ENCODE measurements at regions not wholly inside any gene's neighbourhood (a gene's known extent, or its start where the extent isn't known, plus 50 kb on each side); places are given as distances from the start of the nearest gene placed in this dataset.

GRCh38 chr3:41102053-41102556, 97.2 kb upstream of the CTNNB1 start:
- DNase-seq (ENCODE audit: low read depth in 2 of 2): no peak

GRCh38 chr3:41102750-41103149, 96.6 kb upstream of the CTNNB1 start:
- no peak for DNase-seq (ENCODE audit: low read depth in 2 of 2)

DNA sequence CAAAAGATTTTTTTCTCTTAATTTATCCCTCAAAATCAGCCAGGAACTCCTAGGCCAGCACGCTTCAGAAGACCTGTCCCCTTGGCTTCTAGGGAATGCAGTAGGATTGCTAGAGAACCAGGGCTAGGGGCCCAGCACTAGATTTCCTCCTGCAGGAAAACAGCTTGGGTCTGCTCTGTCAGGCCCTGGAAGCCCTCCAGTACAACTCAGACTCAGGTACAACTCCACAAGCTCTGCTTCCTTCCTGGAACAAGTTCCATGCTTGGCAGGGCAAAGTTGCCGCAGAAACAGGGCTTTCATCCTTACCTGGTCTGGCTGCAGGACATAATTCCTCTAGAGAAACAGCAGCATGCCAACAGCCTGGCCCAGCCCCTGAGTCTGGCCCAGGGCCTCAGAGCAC, 96.1 kb upstream of the CTNNB1 start:
- DNase-seq (ENCODE audit: low read depth in 2 of 2): no peak

- DNase-seq (ENCODE audit: low read depth in 2 of 2): no peak
Observed at GRCh38 chr3:41104147-41104546, 95.2 kb upstream of the CTNNB1 start.

DNA sequence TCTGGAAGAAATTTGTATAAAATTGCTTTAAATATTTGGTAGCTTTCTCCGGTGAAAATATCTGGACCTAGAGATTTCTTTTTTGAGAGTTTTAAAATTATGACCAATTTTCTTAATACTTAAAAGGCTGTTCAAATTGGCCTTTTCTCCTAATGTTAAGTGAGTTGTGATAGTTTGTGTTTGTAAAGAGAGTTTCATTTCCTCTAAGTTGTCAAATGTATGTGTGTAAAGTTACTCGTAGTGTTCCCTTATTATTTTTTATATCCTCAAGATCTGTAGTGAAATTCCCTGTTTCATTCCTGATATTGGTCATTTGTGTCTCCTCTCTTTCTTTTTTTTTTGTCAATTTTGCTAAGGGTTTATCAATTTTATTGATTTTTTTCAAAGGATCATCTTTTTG, 92.6 kb upstream of the CTNNB1 start:
- DNase-seq (ENCODE audit: low read depth in 2 of 2): no peak

DNA sequence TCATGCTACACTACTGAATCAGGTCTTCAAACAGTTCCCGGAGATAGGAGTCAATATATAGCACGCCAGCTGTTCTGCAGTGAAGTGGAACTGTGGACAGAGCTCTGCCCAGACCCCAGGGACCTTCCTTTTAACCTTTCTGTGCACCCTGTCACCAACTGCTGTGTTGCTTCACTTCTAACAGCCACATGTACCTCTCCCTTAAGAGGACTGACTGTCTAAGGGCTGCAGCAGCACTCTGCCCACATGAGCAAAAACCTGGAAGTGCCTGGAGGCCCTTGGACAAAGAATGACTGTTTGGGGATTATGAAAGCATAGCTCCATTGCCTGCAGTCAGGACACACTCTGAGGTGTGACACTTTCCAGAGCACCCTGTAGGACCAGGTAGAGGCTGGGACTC, 88.3 kb upstream of the CTNNB1 start:
- DNase-seq (ENCODE audit: low read depth in 2 of 2): no peak

- no peak for DNase-seq (ENCODE audit: low read depth in 2 of 2)
Observed at GRCh38 chr3:41112466-41112865, 86.8 kb upstream of the CTNNB1 start.

DNA sequence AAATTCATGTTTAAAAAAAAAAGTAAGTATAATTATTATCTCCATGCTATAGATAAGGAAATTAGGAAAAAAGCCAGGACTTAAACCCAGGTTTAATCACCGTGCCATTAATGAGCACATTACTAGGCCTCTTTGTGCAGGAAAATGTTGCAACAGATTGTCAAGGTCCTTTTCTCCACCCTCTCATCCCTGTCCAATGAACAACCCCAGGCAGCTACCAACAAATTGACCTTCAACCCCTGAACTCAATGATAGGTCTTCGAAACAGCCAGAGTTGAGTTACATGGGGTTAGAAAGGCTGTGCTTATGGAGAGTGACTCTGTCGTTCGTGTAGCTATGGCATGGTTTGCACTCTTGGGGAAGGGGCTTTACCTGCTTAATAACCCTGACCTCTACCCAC, 84.2 kb upstream of the CTNNB1 start:
- no peak for DNase-seq (ENCODE audit: low read depth in 2 of 2)

- DNase-seq (ENCODE audit: low read depth in 2 of 2): no peak
Observed at GRCh38 chr3:41116851-41117250, 82.5 kb upstream of the CTNNB1 start.

DNA sequence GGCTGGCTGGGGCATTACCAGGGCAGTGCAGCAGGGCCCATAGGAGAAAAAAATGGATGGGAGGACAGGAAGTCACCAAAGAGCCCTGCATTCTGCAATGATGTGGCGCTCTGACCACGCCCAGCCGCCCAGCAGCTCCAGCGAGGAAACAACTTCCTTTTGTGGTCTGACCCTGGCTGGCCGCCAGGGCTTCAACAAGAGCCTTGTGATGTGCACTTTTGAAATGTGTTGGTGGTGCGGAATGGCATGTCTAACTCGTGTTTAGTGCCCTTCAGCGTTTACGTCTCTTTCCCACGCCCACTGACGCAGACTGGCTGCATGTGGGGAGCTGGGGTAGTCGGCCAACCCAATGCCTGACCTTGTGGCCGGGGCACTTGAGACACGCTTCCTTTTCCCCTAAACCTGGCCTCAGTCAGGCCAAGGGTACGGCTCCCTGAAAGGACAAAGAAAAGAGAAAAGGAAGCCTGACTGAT, 81.9 kb upstream of the CTNNB1 start:
- DNase-seq (ENCODE audit: low read depth in 2 of 2): peak; percentile 55 to 74

DNA sequence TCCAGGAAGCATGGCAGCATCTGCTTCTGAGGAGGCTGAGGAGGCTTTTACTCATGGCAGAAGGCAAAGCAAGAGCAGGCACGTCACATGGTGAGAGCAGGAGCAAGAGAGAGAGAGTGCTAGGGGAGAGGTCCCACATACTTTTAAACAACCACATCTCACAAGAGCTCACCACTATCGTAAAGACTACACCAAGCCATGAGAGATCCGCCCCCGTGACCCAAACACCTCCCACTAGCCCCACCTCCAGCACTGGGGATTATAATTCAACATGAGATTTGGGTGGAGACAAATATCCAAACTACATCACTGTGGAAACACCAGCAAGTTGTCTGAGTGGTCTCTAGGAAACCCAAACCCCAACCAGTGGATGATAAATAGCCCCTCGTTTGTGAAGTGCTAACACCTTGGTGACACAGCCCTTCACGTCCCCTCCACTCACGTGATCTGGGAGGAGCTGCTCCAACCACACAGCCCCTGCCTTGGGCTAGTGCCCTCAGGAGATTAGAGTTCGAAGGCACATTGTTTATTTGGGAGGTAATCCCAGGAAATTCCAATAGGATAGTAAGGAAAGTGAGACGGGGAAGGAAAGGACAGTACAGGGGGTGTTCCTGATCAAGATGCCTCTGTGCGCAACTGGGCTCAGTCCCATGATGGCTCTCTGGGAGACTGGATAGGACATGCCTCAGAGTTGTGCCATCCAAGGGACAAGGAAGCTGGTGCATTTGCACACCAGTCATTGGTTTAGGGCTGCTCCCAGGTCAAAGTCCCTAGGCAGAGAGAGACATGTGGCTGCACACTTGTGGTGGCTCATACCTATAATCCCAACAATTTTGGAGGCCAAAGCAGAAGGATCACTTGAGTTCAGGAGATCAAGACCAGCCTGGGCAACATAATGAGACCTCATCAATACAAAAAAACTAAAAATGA, 80.6 kb upstream of the CTNNB1 start:
- no peak for DNase-seq (ENCODE audit: low read depth in 2 of 2)

DNA sequence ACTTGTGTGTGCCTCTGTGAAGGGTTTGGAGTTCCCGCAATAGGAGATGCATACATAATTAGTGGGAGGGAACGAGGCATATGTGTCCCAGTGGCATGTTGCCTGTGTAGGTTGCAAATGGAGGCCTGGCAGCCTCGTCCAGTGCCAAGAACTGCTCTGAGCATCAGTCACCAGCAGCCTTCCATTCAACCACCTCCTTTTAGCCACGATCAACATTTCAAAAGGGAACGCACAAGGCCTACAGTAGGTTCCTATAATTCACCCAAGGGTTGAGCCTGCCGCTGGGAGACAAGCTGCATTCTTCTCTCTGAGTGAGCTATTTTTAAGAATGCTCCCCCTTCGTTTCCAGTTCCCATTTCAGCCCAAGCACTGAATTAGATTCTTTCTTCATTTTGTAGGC, 78.8 kb upstream of the CTNNB1 start:
- no peak for DNase-seq (ENCODE audit: low read depth in 2 of 2)

DNA sequence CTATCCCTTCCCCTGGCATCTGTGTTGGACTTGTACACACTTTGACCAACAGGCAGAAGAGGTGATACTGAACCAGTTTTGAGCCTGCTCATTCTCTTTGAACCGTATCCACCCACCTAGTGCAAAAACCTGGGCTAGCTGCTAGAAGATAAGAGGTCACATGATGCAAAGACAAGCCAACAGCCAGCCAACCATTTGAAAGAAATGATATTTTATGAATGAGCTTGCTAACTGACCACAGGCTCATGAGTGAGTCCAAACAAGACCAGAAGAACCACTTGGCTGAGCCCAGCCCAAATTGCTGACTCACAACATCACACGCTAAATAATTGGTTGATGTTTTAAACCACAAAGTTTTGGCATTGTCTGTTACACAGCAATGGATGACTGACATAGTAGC, 74.0 kb upstream of the CTNNB1 start:
- DNase-seq (ENCODE audit: low read depth in 2 of 2): no peak

- DNase-seq (ENCODE audit: low read depth in 2 of 2): no peak
Observed at GRCh38 chr3:41126472-41126871, 72.8 kb upstream of the CTNNB1 start.

DNA sequence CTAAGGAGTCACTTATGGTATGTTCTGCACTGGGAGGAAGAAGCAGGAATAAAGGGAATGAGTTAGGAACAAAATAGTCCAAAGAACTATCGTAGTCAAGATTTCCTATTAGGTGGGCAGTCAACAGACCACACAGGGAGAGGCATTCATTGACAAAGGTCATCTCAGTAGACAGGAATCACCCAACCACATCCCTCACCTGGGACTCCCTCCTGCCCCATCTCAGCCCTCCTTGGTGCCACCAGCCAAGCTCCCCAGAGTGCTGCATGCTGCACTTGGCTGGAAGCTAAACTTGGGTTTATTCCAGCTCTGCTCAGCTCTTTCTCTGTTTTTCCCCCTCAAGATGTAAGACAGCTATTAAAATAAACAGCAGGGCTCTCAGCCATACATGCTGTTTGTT, 72.3 kb upstream of the CTNNB1 start:
- DNase-seq (ENCODE audit: low read depth in 2 of 2): no peak

- DNase-seq (ENCODE audit: low read depth in 2 of 2): no peak
Observed at GRCh38 chr3:41127414-41127813, 71.9 kb upstream of the CTNNB1 start.

GRCh38 chr3:41129731-41130130, 69.6 kb upstream of the CTNNB1 start:
- DNase-seq (ENCODE audit: low read depth in 2 of 2): no peak

DNA sequence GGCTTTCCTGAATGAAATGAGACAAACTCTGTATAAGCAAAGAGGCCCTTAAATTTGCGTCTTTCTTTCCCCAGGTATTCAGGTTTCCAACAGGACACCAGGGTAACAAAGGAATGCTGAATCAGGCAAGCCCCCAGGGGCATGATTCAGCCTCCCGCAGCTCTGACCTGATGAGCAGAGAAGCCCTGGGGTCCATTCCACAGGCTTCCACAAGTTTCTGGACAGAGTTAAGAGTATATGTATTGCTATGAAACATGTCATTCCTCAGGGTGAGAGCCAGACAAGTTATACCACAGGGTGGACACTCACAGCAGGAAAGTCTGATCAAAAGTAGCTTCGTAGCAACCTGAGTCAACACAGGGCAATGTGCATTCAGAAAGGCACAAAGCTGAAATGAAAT, 68.1 kb upstream of the CTNNB1 start:
- DNase-seq (ENCODE audit: low read depth in 2 of 2): no peak

DNA sequence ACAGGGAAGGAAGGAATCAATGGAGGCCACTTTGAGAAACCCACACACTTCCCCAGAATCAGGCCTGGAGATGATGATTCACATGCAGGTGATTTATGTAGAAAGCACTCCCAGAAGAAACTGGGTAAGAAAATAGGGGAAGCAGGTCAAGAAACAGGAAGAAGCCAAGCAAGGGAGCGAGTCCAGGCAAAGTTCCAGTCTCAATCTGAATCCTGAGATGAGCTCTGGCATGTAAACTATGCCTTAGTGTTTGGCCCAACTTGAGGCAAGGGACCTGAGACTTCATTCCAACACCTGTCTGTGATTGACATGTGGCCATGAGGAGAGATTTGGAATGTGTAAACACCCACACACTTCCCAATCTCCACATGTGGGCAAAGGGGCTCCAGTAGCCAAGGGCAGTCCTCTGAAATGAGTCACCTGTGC, 61.6 kb upstream of the CTNNB1 start:
- DNase-seq (ENCODE audit: low read depth in 2 of 2): no peak

GRCh38 chr3:41138146-41138545, 61.2 kb upstream of the CTNNB1 start:
- DNase-seq (ENCODE audit: low read depth in 2 of 2): no peak

DNA sequence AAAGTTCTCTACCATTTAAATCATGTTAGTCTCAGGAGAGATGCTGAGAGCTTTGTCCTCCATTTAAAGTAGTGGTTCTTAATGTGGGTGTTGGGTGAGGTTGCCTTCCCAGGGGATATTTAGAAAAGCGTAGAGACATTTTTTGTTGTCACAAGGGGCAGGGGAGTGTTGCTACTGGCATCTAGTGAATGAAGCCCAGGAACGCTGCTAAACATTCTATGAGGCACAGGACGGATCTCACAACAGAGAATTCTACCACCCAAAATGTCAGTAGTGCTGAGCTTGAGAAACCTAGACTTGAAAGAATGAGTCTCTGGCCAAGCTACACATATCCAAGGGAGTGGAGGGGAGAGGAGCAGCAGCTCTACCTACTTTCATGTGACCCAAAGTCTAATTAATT, 60.7 kb upstream of the CTNNB1 start:
- no peak for DNase-seq (ENCODE audit: low read depth in 2 of 2)

DNA sequence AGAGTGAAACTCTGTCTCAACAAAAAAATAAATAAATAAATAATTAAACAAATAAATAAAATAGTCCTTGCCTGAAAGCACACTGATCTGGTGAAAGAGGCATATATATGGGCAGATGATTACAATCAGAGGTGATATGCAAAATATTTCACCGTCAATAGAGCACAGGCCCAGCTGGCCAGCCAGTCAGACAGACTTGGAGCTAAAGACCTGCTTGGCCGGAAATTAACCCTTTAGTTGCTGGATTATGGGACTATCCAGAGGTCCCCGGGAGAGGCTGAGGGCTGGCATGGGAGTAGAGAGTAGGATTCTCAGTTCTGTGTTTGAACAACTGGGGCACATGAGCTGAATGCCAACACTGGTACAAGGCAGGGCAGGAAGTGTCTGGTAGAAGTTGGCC, 59.1 kb upstream of the CTNNB1 start:
- DNase-seq (ENCODE audit: low read depth in 2 of 2): no peak

DNA sequence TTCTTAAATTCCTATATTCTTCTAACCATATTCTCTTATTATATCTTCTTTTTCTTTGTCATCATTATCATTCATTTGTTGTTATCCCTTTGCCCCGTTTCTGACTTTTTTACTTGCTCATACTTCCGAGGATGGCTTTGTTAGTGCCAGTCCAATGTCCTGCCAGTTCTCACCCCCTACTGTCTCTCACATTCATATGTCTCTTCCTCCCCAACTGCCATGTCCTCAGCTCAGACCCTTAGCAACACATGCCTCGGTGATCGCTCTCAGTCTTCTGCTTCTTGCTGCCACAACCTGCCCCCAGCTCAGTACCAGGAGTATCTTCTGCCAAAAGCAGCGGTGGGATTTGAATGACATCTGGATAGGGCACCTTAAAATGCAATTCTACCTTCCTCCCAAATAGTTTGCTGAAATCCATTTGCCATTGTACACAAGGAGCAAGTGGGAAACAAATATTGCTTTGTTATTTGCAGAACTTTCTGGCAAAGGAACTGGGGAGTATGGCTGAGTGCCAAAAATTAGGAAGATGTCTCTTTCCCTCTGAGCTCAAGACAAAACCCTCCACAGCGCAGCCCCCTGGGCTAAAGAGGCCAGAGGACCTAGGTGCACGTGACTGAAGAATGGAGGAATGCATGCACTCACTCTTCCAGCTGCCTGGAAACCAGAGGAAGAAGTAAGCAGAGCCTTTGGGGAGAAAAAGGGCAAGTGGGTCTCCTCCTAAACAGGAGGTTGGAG, 57.7 kb upstream of the CTNNB1 start:
- DNase-seq (ENCODE audit: low read depth in 2 of 2): no peak

Data from activated CD4-positive, alpha-beta T cell treated with anti-CD3 and anti-CD28 coated beads for 24 hours (primary cell).